HG03060 (cell line): ENCODE measurements at regions not wholly inside any gene's neighbourhood (a gene's known extent, or its start where the extent isn't known, plus 50 kb on each side); places are given as distances from the start of the nearest gene placed in this dataset.
"Not testable (repeated sequence)": the region's sequence is repeated elsewhere in the genome, so short reads cannot be mapped to it uniquely, and the experiment has no call there.

ENCODE experiments used
- ATAC-seq: cut with Tn5 transposase; IDR thresholded peaks from one replicate; pipeline ENCODE4 v1.9.1; 2021; ENCODE audit warnings: low read depth, moderate number of reproducible peaks; ENCODE audit not compliant: unreplicated experiment

DNA sequence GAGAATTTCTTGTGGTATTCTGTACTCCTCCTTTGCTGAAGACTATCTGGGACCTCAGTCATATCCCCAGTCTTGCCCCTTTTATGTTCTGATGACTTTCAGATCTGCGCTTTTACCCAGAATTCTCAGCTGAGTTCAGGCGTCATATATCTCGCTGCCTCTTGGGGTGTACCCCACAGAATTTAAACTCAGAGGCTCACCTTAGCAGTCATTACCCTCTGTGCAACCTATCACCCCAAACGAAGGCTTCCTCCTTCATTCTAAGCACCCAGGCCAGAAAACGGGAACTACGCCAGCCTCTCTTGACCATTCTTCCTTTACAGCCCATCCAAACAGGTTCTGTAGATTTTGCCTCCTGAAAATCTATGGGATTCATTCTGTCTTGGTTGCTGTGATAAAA, 574.8 kb upstream of the C16orf82 start:
- ATAC-seq, result no peak

GRCh38 chr16:26493751-26494150, 573.0 kb upstream of the C16orf82 start:
- no peak for ATAC-seq

DNA sequence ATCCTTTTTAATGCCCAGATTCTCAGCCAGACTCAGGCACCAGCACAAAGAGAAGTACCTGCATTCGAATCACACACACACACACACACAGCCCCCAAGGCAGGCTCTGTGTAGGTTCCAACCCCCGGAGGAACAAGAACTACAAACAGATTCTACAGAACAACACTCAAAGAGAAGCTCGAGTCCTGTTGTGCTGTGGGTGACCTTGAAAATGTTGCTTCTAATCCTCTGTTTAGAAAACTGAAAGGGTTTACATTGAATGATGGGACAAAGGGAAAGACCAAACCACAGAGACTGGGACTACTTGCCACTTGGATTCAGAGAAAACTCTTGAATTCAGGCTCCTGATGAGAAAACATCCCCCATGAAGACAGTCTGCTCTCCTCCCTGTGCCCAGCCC, 568.8 kb upstream of the C16orf82 start:
- ATAC-seq, result no peak

GRCh38 chr16:26500326-26500725, 566.4 kb upstream of the C16orf82 start:
- ATAC-seq, result no peak

DNA sequence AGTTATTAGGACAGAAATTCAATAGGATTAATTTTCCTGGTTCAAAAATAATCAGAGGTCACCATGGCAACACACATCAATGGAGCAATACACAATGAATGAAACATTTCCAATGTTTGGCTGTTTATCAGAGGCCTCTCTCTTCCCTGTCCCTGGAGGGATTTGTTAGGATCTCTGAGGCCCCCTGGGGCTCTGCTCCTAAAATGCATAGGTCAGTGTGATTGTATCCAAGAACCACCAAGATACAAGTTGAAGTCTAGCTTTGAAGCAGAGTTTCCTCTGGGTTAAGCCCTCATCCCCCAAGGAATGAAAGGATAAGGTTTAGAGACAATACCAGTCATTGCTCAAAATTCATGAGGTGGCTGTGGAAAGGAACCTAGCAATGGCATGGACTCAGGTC, 561.2 kb upstream of the C16orf82 start:
- ATAC-seq, result no peak

GRCh38 chr16:26508946-26509345, 557.8 kb upstream of the C16orf82 start:
- not testable (repeated sequence) for ATAC-seq

GRCh38 chr16:26510924-26511323, 555.8 kb upstream of the C16orf82 start:
- no peak for ATAC-seq

- no peak for ATAC-seq
Observed at GRCh38 chr16:26511463-26511862, 555.3 kb upstream of the C16orf82 start.

DNA sequence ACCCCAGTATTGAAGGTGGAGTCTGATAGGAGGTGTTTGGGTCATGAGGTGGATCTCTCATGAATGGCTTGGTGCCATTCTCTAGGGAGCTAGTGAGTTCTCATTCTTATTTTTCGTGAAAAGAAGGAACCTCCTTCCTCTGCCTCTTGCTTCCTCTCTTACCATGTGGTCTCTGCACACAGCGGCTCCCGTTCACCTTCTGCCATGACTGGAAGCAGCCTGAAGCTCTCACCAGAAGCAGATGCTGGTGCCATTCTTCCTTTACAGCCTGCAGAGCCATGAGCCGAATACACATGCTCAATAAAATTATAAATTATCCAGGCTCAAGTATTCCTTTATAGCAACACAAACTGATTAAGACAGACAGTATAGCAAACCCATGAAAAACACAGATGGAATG, 545.1 kb upstream of the C16orf82 start:
- no peak for ATAC-seq

- no peak for ATAC-seq
Observed at GRCh38 chr16:26524281-26524680, 542.4 kb upstream of the C16orf82 start.

DNA sequence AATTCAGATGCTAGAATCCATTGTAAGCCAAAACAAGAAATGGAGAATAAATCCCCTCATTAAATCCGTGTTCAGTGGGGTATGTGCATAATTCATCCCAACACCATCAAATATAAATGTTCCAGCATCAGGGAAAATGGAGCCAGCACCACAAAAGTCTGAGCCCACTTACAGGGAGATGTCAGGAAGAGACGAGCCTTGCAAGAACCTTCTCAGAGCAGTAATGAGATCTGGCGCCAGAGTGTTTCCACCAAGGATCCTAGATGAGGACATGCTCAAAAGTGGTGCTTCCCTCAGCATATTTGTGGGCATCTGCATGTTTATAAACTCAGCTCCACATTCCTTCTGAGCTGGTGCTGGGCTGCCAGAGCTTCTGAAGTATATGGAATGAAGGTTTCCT, 541.9 kb upstream of the C16orf82 start:
- ATAC-seq, result no peak

DNA sequence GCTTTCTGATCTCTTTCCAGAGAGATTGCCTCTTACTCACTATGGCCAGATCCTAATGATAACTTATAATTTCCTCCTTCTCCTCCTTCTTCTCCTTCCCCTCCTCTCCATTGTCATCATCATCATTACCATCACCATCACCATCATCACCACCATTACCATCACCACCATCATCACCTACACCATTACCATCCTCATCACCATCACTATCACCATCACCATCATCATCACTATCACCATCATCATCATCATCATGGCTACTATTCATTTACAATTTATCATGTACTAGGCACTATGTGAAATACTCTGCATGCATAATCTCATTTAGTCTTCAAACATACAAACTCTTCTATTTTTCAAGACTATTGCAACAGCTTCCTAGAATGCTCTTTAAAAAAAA, 540.9 kb upstream of the C16orf82 start:
- ATAC-seq, result no peak

- ATAC-seq, result no peak
Observed at GRCh38 chr16:26526633-26527032, 540.1 kb upstream of the C16orf82 start.

GRCh38 chr16:26530584-26531289, 536.0 kb upstream of the C16orf82 start:
- ATAC-seq, result no peak

- ATAC-seq, result no peak
Observed at GRCh38 chr16:26531290-26531730, 535.4 kb upstream of the C16orf82 start.

GRCh38 chr16:26532456-26532855, 534.3 kb upstream of the C16orf82 start:
- no peak for ATAC-seq

DNA sequence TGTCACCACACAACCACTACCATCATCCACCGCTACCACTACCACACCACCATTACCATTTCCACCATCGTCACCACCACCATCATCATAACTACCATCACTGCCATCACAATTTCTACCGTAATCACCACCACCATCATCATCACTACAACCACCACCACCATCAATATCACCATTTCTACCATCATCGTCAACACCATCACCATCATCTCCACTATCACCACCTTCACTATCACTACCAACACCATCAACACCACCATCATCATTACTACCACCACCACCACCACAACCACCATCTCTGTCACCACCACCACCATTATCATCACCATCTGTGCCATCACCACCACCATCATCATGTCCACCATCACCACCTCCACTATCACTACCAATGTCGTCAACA, 524.5 kb upstream of the C16orf82 start:
- ATAC-seq, result no peak

DNA sequence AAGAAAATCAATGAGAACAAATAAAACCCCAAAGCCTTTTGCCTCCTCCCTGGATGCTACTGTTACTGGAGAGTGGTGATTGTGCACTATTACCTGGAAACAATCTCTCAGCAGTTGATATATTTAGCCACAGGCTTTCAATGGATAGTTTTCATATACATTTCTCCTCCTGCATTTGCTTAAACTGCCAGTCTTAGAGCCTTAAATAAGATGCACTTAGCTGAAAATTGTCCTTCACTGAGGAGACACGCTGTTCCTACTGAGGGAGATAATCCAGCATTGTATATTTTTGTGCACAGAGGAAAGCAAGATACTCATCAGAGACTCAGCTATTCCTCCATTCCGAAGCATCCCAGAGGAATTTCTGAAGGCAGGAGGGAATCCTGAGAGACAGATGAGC, 520.2 kb upstream of the C16orf82 start:
- no peak for ATAC-seq

DNA sequence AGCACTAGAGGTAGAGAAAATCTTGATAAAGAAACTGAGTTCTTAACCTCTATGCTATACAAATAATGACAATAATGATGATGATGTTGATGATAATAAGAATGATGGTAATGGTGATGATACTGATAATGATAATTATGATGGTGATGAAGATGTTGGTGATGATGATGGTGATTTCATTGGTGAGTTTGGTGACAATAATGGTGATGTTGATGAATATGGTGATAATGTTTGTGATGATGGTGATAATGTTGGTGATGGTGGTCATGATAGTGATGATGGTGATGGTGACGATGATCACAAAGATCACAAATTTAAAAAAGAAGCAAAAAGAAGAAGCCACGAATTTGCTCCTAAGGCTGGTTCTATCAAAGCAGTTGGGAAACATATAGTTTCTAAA, 519.0 kb upstream of the C16orf82 start:
- no peak for ATAC-seq

DNA sequence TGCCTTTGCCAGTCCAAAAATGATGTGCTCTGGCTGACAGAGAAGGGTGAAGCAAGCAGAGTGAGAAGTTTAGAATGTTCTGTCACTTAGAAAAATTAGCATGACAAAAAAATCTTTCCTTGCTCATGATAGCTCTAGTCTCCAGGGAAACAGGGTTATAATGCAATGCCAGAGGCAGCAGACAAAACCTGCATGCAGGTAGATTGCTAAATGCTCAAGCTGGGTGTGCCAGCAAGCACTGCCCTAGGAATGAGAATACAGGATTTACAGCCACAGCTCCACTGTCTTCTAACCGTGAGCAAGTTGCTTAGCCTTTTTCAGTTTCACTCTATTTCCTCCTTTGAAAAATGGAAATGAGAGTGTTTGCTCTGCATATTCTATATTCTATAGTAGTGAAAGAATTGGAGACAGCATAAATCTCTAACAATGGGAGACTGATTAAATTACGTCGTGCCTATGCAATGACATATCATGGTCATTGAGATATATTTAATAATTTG, 516.6 kb upstream of the C16orf82 start:
- no peak for ATAC-seq

DNA sequence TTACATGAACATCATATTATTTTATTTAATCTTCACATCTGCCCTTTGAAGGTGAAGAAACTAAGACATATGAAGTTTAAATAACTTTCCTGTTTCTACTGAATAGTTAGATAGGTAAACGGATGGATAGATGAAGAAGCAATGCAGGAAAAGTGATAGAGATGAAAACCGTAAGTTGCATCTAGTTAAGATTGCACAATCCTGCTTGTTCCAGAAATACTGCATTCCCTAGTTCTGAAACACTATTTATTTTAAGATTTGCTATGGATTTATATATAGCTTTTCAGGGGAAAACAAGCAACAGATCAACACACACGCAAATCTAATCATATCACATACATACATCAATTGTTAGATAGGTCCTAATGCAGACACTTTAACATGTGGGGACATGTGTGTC, 512.7 kb upstream of the C16orf82 start:
- no peak for ATAC-seq

GRCh38 chr16:26561303-26561702, 505.4 kb upstream of the C16orf82 start:
- no peak for ATAC-seq

DNA sequence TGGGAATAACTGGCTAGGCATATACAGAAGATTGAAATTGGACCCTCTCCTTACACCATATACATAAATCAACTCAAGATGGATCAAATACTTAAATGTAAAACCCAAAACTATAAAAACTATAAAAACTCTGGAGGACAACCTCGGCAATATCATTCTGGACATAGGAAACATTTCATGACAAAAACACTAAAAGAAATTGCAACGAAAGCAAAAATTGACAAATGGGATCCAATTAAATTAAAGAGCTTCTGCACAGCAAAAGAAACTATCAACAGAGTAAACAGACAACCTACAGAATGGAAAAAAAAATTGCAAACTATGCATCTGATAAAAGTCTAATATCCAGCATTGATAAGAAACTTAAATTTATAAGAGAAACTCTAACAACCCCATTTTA, 503.7 kb upstream of the C16orf82 start:
- ATAC-seq, result no peak
